Fibroblast of pulmonary artery (primary cell): ENCODE measurements at regions not wholly inside any gene's neighbourhood (a gene's known extent, or its start where the extent isn't known, plus 50 kb on each side); places are given as distances from the start of the nearest gene placed in this dataset.
A peak's percentile ranks its signal among the peaks of the same experiment; 100 is the strongest.

Experiments used
- DNase-seq: peaks from one replicate; pipeline ENCODE4 v3.0.0-alpha.2; 2010; ENCODE audit warnings: low read depth
- H3K4me3 ChIP-seq: replicated peaks from 2 replicates; pipeline ENCODE4 v1.5.1; 2011; ENCODE audit warnings: low read depth, mild to moderate bottlenecking, control low read depth, low read length, moderate library complexity
- TF ChIP-seq, protein P1 (sequence below): IDR thresholded peaks from 2 replicates; pipeline ENCODE4 v1.5.1; 2011; ENCODE audit warnings: mild to moderate bottlenecking, control low read depth, low read length, inconsistent platforms; ENCODE audit errors: missing control alignments

DNA sequence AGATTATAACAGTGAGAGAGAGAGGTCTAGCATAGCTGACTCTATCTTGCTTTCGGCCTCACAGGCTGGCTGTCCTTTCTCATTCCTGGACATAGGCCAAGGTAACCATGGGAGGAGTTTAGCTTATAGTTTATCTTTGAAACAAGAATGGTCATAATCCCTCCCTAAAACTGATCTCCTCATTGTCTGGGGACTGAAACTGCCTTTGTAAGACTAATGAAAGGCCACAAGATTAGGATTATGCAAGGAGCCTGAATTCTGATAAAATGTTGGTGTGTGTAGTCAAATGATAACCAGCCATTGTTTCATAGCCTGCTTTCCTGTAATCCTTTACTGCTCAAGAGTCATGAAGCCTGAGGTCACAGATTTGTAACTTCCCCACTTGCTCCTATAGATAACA is 131.9 kb upstream of the LYPLAL1 start:
- peak; percentile 98 for DNase-seq
- no peak overlapping the region for H3K4me3 ChIP-seq
- TF ChIP-seq, protein P1, sequence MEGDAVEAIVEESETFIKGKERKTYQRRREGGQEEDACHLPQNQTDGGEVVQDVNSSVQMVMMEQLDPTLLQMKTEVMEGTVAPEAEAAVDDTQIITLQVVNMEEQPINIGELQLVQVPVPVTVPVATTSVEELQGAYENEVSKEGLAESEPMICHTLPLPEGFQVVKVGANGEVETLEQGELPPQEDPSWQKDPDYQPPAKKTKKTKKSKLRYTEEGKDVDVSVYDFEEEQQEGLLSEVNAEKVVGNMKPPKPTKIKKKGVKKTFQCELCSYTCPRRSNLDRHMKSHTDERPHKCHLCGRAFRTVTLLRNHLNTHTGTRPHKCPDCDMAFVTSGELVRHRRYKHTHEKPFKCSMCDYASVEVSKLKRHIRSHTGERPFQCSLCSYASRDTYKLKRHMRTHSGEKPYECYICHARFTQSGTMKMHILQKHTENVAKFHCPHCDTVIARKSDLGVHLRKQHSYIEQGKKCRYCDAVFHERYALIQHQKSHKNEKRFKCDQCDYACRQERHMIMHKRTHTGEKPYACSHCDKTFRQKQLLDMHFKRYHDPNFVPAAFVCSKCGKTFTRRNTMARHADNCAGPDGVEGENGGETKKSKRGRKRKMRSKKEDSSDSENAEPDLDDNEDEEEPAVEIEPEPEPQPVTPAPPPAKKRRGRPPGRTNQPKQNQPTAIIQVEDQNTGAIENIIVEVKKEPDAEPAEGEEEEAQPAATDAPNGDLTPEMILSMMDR = no peak

- TF ChIP-seq, protein P1 = no peak
- no peak for DNase-seq
- no peak overlapping the region for H3K4me3 ChIP-seq
These were observed 130.9 kb upstream of the LYPLAL1 start for GRCh38 chr1:219042769-219043168.

DNA sequence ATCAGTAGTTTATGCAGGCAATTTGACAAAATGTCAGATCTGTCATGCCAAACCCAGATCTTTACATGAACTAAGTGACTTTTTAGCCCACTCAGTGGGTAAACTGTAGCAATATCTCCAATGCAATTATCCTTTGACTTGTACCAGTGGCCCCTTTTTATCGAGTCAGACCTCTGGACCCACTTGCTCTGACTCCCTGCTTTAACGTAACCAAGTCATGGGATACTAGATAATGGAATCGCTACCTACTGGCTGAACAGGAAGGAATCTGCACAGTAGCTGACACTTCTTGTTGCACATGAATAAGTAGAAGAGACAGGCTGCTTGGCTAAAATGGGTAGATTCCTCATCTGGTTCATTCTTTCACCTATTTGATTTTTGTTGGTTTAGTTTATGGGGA is 128.4 kb upstream of the LYPLAL1 start:
- no peak overlapping the region for H3K4me3 ChIP-seq
- no peak for DNase-seq
- TF ChIP-seq, protein P1 = no peak

GRCh38 chr1:219049501-219049900 is 124.2 kb upstream of the LYPLAL1 start:
- TF ChIP-seq, protein P1 = no peak
- H3K4me3 ChIP-seq = no peak overlapping the region
- DNase-seq = no peak

GRCh38 chr1:219050086-219050821 is 123.4 kb upstream of the LYPLAL1 start:
- TF ChIP-seq, protein P1 = no peak
- no peak for DNase-seq
- no peak overlapping the region for H3K4me3 ChIP-seq

DNA sequence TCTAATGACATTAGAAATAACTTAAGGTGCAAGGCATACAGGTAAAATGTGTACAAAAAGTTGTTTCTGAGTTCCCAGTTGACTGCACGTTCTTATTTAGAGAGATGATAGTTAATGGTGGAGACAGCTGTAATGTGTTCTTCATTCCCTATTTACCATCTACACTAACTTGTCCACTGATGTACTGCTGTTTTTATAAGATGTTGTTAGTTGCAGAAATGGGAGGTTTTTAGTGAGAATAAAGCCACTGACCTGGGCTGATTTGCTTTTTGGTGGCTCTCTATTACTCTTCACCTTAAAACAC is 122.9 kb upstream of the LYPLAL1 start:
- DNase-seq = no peak
- TF ChIP-seq, protein P1 = no peak
- no peak overlapping the region for H3K4me3 ChIP-seq

DNA sequence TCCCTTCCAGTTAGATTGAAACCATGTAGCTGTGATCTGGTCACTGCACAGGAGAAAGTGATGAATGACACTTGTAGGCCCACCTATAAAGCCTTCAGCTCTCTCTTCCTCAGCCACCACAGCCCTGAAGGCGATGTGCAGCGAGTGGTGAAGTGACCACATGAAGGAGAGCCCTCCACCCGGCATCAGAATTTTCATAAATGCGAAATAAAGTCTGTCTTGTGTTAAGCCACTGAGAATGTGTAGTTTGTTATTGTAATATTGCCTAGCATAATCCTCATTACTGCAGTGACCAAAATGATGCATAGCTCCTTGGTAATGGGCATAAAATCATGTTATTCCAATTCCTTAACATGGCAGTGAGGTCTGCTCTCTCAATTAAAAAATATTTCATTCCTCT is 122.1 kb upstream of the LYPLAL1 start:
- TF ChIP-seq, protein P1 = no peak
- DNase-seq = no peak
- H3K4me3 ChIP-seq = no peak overlapping the region
